HCT116 (cell line): ENCODE measurements at regions not wholly inside any gene's neighbourhood (a gene's known extent, or its start where the extent isn't known, plus 50 kb on each side); places are given as distances from the start of the nearest gene placed in this dataset.

Experiments
- ATAC-seq: fragments of 200-7000 bp; cut with Tn5 transposase; 2 replicates; pipeline ENCODE4 v1.9.1; 2020; ENCODE audit warnings: mild to moderate bottlenecking, moderate library complexity
- BruUV-seq: library from RNA; stranded (reverse); fragments of 400-500 nt; replicated peaks from 2 replicates; lab custom pipeline; 2021; lab: Mats Ljungman, UMichigan
- CTCF ChIA-PET: fragments of 300-600 bp; sonication (Branson Sonifier 250); formaldehyde crosslinking; loops from one replicate; lab custom pipeline; 2021; ENCODE audit warnings: antibody characterized with exemption; lab: Charles Lee
- POLR2A ChIA-PET: fragments of 300-600, 350-600 bp; sonication (Branson Sonifier 250); formaldehyde crosslinking; loops from one replicate; lab custom pipeline; 2021; ENCODE audit warnings: antibody characterized with exemption; lab: Charles Lee
- RAD21 ChIA-PET, 2 experiments: fragments of 300-600 bp; sonication (Branson Sonifier 250); formaldehyde crosslinking; loops; one replicate each; lab custom pipeline; 2023; ENCODE audit warnings: low total read pairs in 2 of 2; ENCODE audit not compliant: uncharacterized antibody in 2 of 2, unreplicated experiment in 2 of 2, low non-redundant PET in 1 of 2; lab: Charles Lee
- DNase-seq: peaks from one replicate; pipeline ENCODE4 v3.0.0-alpha.2; 2010; ENCODE audit warnings: low read depth, low spot score
- H2AFZ ChIP-seq: fragments of 200-600 bp; shearing (Covaris generic), sonication (generic); 2 replicates; pipeline ENCODE4 v1.6.1; 2017; ENCODE audit warnings: low read depth, mixed run types, mixed read lengths, antibody characterized with exemption, low read length; ENCODE audit not compliant: poor library complexity, severe bottlenecking
- H3K27ac ChIP-seq: 2 replicates; pipeline ENCODE4 v1.5.1; 2012; ENCODE audit warnings: low read depth, low read length
- H3K27me3 ChIP-seq: fragments of 200-600 bp; sonication (generic); 2 replicates; pipeline ENCODE4 v1.6.1; 2016; ENCODE audit warnings: mixed run types, low read length, mixed read lengths; ENCODE audit not compliant: insufficient read depth
- H3K36me3 ChIP-seq, 2 experiments: fragments of 200-500 bp in 1 of 2; fragments of 200-600 bp in 1 of 2; sonication (Bioruptor generic) in 1 of 2; sonication (generic) in 1 of 2; 2 replicates each; pipeline versions ENCODE4 v1.5.1 to v1.6.1; 2014 to 2016; ENCODE audit warnings: low read length in 2 of 2, inconsistent platforms in 1 of 2, mixed read lengths in 1 of 2, mixed run types in 1 of 2; ENCODE audit not compliant: insufficient read depth in 2 of 2, control insufficient read depth in 1 of 2
- H3K4me1 ChIP-seq, 2 experiments: fragments of 200-600 bp in 1 of 2; sonication (generic) in 1 of 2; 2 replicates each; pipeline versions ENCODE4 v1.5.1 to v1.6.1; 2012 to 2017; ENCODE audit warnings: low read length in 2 of 2, inconsistent platforms in 1 of 2, mild to moderate bottlenecking in 1 of 2, mixed read lengths in 1 of 2, mixed run types in 1 of 2, moderate library complexity in 1 of 2; ENCODE audit not compliant: insufficient read depth in 2 of 2, control insufficient read depth in 1 of 2
- H3K4me2 ChIP-seq: fragments of 200-600 bp; sonication (generic); 2 replicates; pipeline ENCODE4 v1.6.1; 2017; ENCODE audit warnings: mixed run types, low read length, mixed read lengths
- H3K4me3 ChIP-seq, 2 experiments: fragments of 200-600 bp in 1 of 2; sonication (generic) in 1 of 2; replicated peaks in 1 of 2; 2 replicates each; pipeline ENCODE4 v1.5.1; 2011 to 2016; ENCODE audit warnings: low read length in 2 of 2, control low read depth in 1 of 2, low read depth in 1 of 2, mild to moderate bottlenecking in 1 of 2, mixed read lengths in 1 of 2, mixed run types in 1 of 2
- H3K79me2 ChIP-seq: fragments of 200-600 bp; sonication (generic); 2 replicates; pipeline ENCODE4 v1.6.1; 2017; ENCODE audit warnings: mild to moderate bottlenecking, mixed run types, low read length, moderate library complexity, mixed read lengths; ENCODE audit not compliant: insufficient read depth
- H3K9ac ChIP-seq: fragments of 200-600 bp; sonication (generic); 2 replicates; pipeline ENCODE4 v1.6.1; 2016; ENCODE audit warnings: low read length, mixed read lengths
- H3K9me2 ChIP-seq: fragments of 200-600 bp; sonication (generic), shearing (Covaris generic); 2 replicates; pipeline ENCODE4 v1.6.1; 2017; ENCODE audit warnings: mixed run types, mild to moderate bottlenecking, moderate library complexity; ENCODE audit not compliant: insufficient read depth
- H3K9me3 ChIP-seq, 2 experiments: fragments of 200-500 bp in 1 of 2; fragments of 200-600 bp in 1 of 2; sonication (Bioruptor generic) in 1 of 2; sonication (generic) in 1 of 2; 2 replicates each; pipeline ENCODE4 v1.6.1; 2014 to 2017; ENCODE audit warnings: low read length in 2 of 2, mixed read lengths in 2 of 2, inconsistent platforms in 1 of 2, low read depth in 1 of 2, mild to moderate bottlenecking in 1 of 2, mixed run types in 1 of 2, moderate library complexity in 1 of 2; ENCODE audit not compliant: control insufficient read depth in 1 of 2, insufficient read depth in 1 of 2
- H4K20me1 ChIP-seq: fragments of 200-600 bp; sonication (generic), shearing (Covaris generic); 2 replicates; pipeline ENCODE4 v1.6.1; 2017; ENCODE audit warnings: mixed run types, mild to moderate bottlenecking, moderate library complexity; ENCODE audit not compliant: insufficient read depth
- CEBPB ChIP-seq: IDR thresholded peaks from 2 replicates; pipeline ENCODE4 v1.6.1; 2012; ENCODE audit warnings: low read depth
- ELF1 ChIP-seq: IDR thresholded peaks from 2 replicates; pipeline ENCODE4 v1.6.1; 2012; ENCODE audit warnings: low read depth, borderline replicate concordance
- EZH2 ChIP-seq: fragments of 200-600 bp; sonication (generic); IDR thresholded peaks from 2 replicates; pipeline ENCODE4 v1.6.1; 2017; ENCODE audit warnings: antibody characterized with exemption, mixed run types
- EZH2phosphoT487 ChIP-seq: fragments of 200-600 bp; IDR thresholded peaks from 2 replicates; pipeline ENCODE4 v1.6.1; 2018; ENCODE audit warnings: antibody characterized with exemption, borderline replicate concordance
- FOSL1 ChIP-seq: IDR thresholded peaks from 2 replicates; pipeline ENCODE4 v1.6.1; 2012; ENCODE audit warnings: low read depth
- JUND ChIP-seq: IDR thresholded peaks from 2 replicates; pipeline ENCODE4 v1.6.1; 2012
- POLR2A ChIP-seq: IDR thresholded peaks from 2 replicates; pipeline ENCODE4 v1.7.0; 2011; ENCODE audit warnings: borderline replicate concordance; ENCODE audit not compliant: insufficient read depth, insufficient read length; ENCODE audit errors: extremely low read depth
- RAD21 ChIP-seq: IDR thresholded peaks from 2 replicates; pipeline ENCODE4 v1.6.1; 2012; ENCODE audit warnings: low read depth, mild to moderate bottlenecking
- SIN3A ChIP-seq: IDR thresholded peaks from 2 replicates; pipeline ENCODE4 v1.6.1; 2012; ENCODE audit warnings: low read depth
- SP1 ChIP-seq: IDR thresholded peaks from 2 replicates; pipeline ENCODE4 v1.6.1; 2012; ENCODE audit warnings: low read depth
- SRF ChIP-seq: IDR thresholded peaks from 2 replicates; pipeline ENCODE4 v1.6.1; 2012; ENCODE audit warnings: low read depth
- YY1 ChIP-seq: IDR thresholded peaks from 2 replicates; pipeline ENCODE4 v1.6.1; 2011; ENCODE audit warnings: low read length, low read depth, moderate library complexity, mild to moderate bottlenecking; ENCODE audit not compliant: insufficient replicate concordance; ENCODE audit errors: extremely low read depth
- ZFX ChIP-seq: fragments of 450-650 bp; IDR thresholded peaks from 2 replicates; pipeline ENCODE4 v1.6.1; 2017
- ZNF274 ChIP-seq: fragments of 200-500 bp; sonication (Bioruptor generic); IDR thresholded peaks from 2 replicates; pipeline ENCODE4 v1.6.1; 2014; ENCODE audit warnings: mild to moderate bottlenecking, low read depth, low read length, inconsistent platforms
- intact Hi-C: fragments of 100-400 bp; cut with micrococcal nuclease; formaldehyde crosslinking; loops from 2 replicates; pipeline ENCODE4 v1.10.0; 2022
- TF ChIP-seq, protein P1 (sequence below): IDR thresholded peaks from 2 replicates; pipeline ENCODE4 v1.6.1; 2012
- TF ChIP-seq, protein P2 (sequence below), 3 experiments: fragments of 200-600 bp in 1 of 3; sonication (generic) in 1 of 3; IDR thresholded peaks in 2 of 3; conservative IDR thresholded peaks in 1 of 3; 2 replicates each; pipeline ENCODE4 v1.5.1; 2012 to 2017; ENCODE audit warnings: low read depth in 2 of 3, low read length in 2 of 3, antibody characterized with exemption in 1 of 3, borderline replicate concordance in 1 of 3, control low read depth in 1 of 3, mild to moderate bottlenecking in 1 of 3, mixed read lengths in 1 of 3, mixed run types in 1 of 3, moderate library complexity in 1 of 3; ENCODE audit not compliant: insufficient read depth in 1 of 3
- TF ChIP-seq, protein P3 (sequence below): IDR thresholded peaks from 2 replicates; pipeline ENCODE4 v1.6.1; 2012; ENCODE audit warnings: low read depth
- TF ChIP-seq, protein P4 (sequence below): IDR thresholded peaks from 2 replicates; pipeline ENCODE4 v1.6.1; 2011; ENCODE audit warnings: mild to moderate bottlenecking, low read length, moderate library complexity; ENCODE audit not compliant: insufficient replicate concordance; ENCODE audit errors: extremely low read depth

DNA sequence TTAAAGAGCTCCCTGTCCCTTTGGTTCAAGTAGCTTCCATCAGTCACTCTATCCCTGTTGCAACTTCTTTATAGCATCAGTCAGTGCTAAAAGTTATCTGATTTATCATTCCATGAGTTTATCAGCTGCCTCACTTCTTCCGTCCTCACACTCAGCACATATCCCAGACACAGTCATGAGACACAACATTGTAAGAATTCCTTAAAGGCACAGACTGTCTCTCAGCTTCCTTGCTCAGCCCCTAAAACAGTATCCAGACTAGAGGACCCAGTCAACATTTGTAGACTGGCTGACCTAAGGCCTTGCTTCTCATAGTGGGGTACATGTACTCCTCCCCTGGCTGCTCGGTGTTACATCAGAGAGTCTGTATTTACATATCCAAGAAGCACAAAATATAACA, 164.9 kb upstream of the ADGRL2 start:
- Histone ChIP-seq H3K4me2 (no peak overlapping the region), H3K4me3 (no peak overlapping the region), H4K20me1 (no peaks in the 10 kb centered on the region), H3K79me2 (no peaks in the 10 kb centered on the region), H3K9me2 (no peaks in the 10 kb centered on the region), H3K4me1 (no peaks in the 10 kb centered on the region), H3K36me3 (no peaks in the 10 kb centered on the region), H3K27ac (no peak overlapping the region), H2AFZ (no peak overlapping the region), H3K9ac (no peak overlapping the region), H3K27me3 (no peaks in the 10 kb centered on the region), H3K9me3 (no peaks in the 10 kb centered on the region)
- no peak for DNase-seq
- ChIA-PET CTCF (no interaction called here), RAD21 (no interaction called here), POLR2A (no interaction called here)
- no peak for ATAC-seq
- TF ChIP-seq EZH2: no peak
- no peak for TF ChIP-seq ELF1
- TF ChIP-seq, protein P1, sequence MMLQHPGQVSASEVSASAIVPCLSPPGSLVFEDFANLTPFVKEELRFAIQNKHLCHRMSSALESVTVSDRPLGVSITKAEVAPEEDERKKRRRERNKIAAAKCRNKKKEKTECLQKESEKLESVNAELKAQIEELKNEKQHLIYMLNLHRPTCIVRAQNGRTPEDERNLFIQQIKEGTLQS: no peak
- TF ChIP-seq, protein P2, sequence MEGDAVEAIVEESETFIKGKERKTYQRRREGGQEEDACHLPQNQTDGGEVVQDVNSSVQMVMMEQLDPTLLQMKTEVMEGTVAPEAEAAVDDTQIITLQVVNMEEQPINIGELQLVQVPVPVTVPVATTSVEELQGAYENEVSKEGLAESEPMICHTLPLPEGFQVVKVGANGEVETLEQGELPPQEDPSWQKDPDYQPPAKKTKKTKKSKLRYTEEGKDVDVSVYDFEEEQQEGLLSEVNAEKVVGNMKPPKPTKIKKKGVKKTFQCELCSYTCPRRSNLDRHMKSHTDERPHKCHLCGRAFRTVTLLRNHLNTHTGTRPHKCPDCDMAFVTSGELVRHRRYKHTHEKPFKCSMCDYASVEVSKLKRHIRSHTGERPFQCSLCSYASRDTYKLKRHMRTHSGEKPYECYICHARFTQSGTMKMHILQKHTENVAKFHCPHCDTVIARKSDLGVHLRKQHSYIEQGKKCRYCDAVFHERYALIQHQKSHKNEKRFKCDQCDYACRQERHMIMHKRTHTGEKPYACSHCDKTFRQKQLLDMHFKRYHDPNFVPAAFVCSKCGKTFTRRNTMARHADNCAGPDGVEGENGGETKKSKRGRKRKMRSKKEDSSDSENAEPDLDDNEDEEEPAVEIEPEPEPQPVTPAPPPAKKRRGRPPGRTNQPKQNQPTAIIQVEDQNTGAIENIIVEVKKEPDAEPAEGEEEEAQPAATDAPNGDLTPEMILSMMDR (IDR thresholded peaks at IDR 0.05 in 2 of 3, conservative IDR thresholded peaks at IDR 0.05 in 1 of 3; ENCODE audit: borderline replicate concordance in 1 of 3, insufficient read depth in 1 of 3, low read depth in 2 of 3, low read length in 2 of 3): no peak
- no peak for TF ChIP-seq SP1
- no peak for TF ChIP-seq RAD21
- no peak for TF ChIP-seq ZFX
- TF ChIP-seq JUND: no peak
- no peak for TF ChIP-seq EZH2phosphoT487
- no peak for TF ChIP-seq POLR2A
- no peak for TF ChIP-seq CEBPB
- no peak for TF ChIP-seq ZNF274
- no peak for TF ChIP-seq SRF
- no peak for TF ChIP-seq YY1
- TF ChIP-seq, protein P3, sequence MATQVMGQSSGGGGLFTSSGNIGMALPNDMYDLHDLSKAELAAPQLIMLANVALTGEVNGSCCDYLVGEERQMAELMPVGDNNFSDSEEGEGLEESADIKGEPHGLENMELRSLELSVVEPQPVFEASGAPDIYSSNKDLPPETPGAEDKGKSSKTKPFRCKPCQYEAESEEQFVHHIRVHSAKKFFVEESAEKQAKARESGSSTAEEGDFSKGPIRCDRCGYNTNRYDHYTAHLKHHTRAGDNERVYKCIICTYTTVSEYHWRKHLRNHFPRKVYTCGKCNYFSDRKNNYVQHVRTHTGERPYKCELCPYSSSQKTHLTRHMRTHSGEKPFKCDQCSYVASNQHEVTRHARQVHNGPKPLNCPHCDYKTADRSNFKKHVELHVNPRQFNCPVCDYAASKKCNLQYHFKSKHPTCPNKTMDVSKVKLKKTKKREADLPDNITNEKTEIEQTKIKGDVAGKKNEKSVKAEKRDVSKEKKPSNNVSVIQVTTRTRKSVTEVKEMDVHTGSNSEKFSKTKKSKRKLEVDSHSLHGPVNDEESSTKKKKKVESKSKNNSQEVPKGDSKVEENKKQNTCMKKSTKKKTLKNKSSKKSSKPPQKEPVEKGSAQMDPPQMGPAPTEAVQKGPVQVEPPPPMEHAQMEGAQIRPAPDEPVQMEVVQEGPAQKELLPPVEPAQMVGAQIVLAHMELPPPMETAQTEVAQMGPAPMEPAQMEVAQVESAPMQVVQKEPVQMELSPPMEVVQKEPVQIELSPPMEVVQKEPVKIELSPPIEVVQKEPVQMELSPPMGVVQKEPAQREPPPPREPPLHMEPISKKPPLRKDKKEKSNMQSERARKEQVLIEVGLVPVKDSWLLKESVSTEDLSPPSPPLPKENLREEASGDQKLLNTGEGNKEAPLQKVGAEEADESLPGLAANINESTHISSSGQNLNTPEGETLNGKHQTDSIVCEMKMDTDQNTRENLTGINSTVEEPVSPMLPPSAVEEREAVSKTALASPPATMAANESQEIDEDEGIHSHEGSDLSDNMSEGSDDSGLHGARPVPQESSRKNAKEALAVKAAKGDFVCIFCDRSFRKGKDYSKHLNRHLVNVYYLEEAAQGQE: no peak
- no peak for TF ChIP-seq SIN3A
- TF ChIP-seq, protein P4, sequence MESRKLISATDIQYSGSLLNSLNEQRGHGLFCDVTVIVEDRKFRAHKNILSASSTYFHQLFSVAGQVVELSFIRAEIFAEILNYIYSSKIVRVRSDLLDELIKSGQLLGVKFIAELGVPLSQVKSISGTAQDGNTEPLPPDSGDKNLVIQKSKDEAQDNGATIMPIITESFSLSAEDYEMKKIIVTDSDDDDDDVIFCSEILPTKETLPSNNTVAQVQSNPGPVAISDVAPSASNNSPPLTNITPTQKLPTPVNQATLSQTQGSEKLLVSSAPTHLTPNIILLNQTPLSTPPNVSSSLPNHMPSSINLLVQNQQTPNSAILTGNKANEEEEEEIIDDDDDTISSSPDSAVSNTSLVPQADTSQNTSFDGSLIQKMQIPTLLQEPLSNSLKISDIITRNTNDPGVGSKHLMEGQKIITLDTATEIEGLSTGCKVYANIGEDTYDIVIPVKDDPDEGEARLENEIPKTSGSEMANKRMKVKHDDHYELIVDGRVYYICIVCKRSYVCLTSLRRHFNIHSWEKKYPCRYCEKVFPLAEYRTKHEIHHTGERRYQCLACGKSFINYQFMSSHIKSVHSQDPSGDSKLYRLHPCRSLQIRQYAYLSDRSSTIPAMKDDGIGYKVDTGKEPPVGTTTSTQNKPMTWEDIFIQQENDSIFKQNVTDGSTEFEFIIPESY: no peak
- TF ChIP-seq FOSL1: no peak
- intact Hi-C loops: no loop called here
- BruUV-seq: no TSS peak
